ENCODE measurements at regions not wholly inside any gene's neighbourhood (a gene's known extent, or its start where the extent isn't known, plus 50 kb on each side); places are given as distances from the start of the nearest gene placed in this dataset.

GRCh38 chr1:187413405-187414169 lies 584.8 kb downstream of the PLA2G4A start:
- Histone ChIP-seq H3K9ac (ENCODE audit: low read depth, low read length) (no peak overlapping the region), H3K36me3 (ENCODE audit: insufficient read depth, low read length) (no peaks in the 10 kb centered on the region), H3K4me1 (ENCODE audit: insufficient read depth, low read length) (peaks cover 7% of the 10 kb centered on the region; the same call in 1 of the 2 replicates), H3K9me3 (ENCODE audit: control insufficient read depth, insufficient read depth, low read length) (no peaks in the 10 kb centered on the region)

- H3K36me3 ChIP-seq (ENCODE audit: insufficient read depth, low read length): no peaks in the 10 kb centered on the region
- no peak overlapping the region for H3K9ac ChIP-seq (ENCODE audit: low read depth, low read length)
- H3K9me3 ChIP-seq (ENCODE audit: control insufficient read depth, insufficient read depth, low read length): no peaks in the 10 kb centered on the region
- no peaks in the 10 kb centered on the region for H3K4me1 ChIP-seq (ENCODE audit: insufficient read depth, low read length)
Observed at GRCh38 chr1:187415065-187415464, 586.3 kb downstream of the PLA2G4A start.

GRCh38 chr1:187417520-187417919 lies 588.8 kb downstream of the PLA2G4A start:
- no peaks in the 10 kb centered on the region for H3K9me3 ChIP-seq (ENCODE audit: control insufficient read depth, insufficient read depth, low read length)
- no peaks in the 10 kb centered on the region for H3K4me1 ChIP-seq (ENCODE audit: insufficient read depth, low read length)
- H3K9ac ChIP-seq (ENCODE audit: low read depth, low read length): no peak overlapping the region
- H3K36me3 ChIP-seq (ENCODE audit: insufficient read depth, low read length): no peaks in the 10 kb centered on the region

- H3K9me3 ChIP-seq (ENCODE audit: control insufficient read depth, insufficient read depth, low read length): no peaks in the 10 kb centered on the region
- H3K9ac ChIP-seq (ENCODE audit: low read depth, low read length): no peak overlapping the region
- H3K4me1 ChIP-seq (ENCODE audit: insufficient read depth, low read length): no peaks in the 10 kb centered on the region
- no peaks in the 10 kb centered on the region for H3K36me3 ChIP-seq (ENCODE audit: insufficient read depth, low read length)
Observed at GRCh38 chr1:187433598-187433997, 604.8 kb downstream of the PLA2G4A start.

GRCh38 chr1:187442603-187443002 lies 613.9 kb downstream of the PLA2G4A start:
- Histone ChIP-seq H3K9me3 (ENCODE audit: control insufficient read depth, insufficient read depth, low read length) (no peaks in the 10 kb centered on the region), H3K4me1 (ENCODE audit: insufficient read depth, low read length) (peaks cover 6% of the 10 kb centered on the region; the same call in 1 of the 2 replicates), H3K9ac (ENCODE audit: low read depth, low read length) (no peak overlapping the region), H3K36me3 (ENCODE audit: insufficient read depth, low read length) (no peaks in the 10 kb centered on the region)

GRCh38 chr1:187443939-187444338 lies 615.2 kb downstream of the PLA2G4A start:
- H3K36me3 ChIP-seq (ENCODE audit: insufficient read depth, low read length): no peaks in the 10 kb centered on the region
- H3K9ac ChIP-seq (ENCODE audit: low read depth, low read length): no peak overlapping the region
- H3K9me3 ChIP-seq (ENCODE audit: control insufficient read depth, insufficient read depth, low read length): no peaks in the 10 kb centered on the region
- peaks cover 6% of the 10 kb centered on the region; the same call in 1 of the 2 replicates for H3K4me1 ChIP-seq (ENCODE audit: insufficient read depth, low read length)

- Histone ChIP-seq H3K9ac (ENCODE audit: low read depth, low read length) (no peak overlapping the region), H3K4me1 (ENCODE audit: insufficient read depth, low read length) (peaks cover 6% of the 10 kb centered on the region; the same call in 1 of the 2 replicates), H3K36me3 (ENCODE audit: insufficient read depth, low read length) (no peaks in the 10 kb centered on the region), H3K9me3 (ENCODE audit: control insufficient read depth, insufficient read depth, low read length) (no peaks in the 10 kb centered on the region)
Observed at GRCh38 chr1:187445066-187445465, 616.3 kb downstream of the PLA2G4A start.

- Histone ChIP-seq H3K9ac (ENCODE audit: low read depth, low read length) (no peak overlapping the region), H3K36me3 (ENCODE audit: insufficient read depth, low read length) (no peaks in the 10 kb centered on the region), H3K9me3 (ENCODE audit: control insufficient read depth, insufficient read depth, low read length) (no peaks in the 10 kb centered on the region), H3K4me1 (ENCODE audit: insufficient read depth, low read length) (no peaks in the 10 kb centered on the region)
Observed at GRCh38 chr1:187451238-187451637, 622.5 kb downstream of the PLA2G4A start.

GRCh38 chr1:187454010-187454409 lies 625.3 kb downstream of the PLA2G4A start:
- no peaks in the 10 kb centered on the region for H3K36me3 ChIP-seq (ENCODE audit: insufficient read depth, low read length)
- H3K4me1 ChIP-seq (ENCODE audit: insufficient read depth, low read length): no peaks in the 10 kb centered on the region
- H3K9ac ChIP-seq (ENCODE audit: low read depth, low read length): no peak overlapping the region
- no peaks in the 10 kb centered on the region for H3K9me3 ChIP-seq (ENCODE audit: control insufficient read depth, insufficient read depth, low read length)

- H3K9me3 ChIP-seq (ENCODE audit: control insufficient read depth, insufficient read depth, low read length): no peaks in the 10 kb centered on the region
Observed at GRCh38 chr1:187456446-187456845, 627.7 kb downstream of the PLA2G4A start.

GRCh38 chr1:187460093-187460492 lies 631.3 kb downstream of the PLA2G4A start:
- Histone ChIP-seq H3K36me3 (ENCODE audit: insufficient read depth, low read length) (no peaks in the 10 kb centered on the region), H3K9me3 (ENCODE audit: control insufficient read depth, insufficient read depth, low read length) (no peaks in the 10 kb centered on the region), H3K9ac (ENCODE audit: low read depth, low read length) (no peak overlapping the region), H3K4me1 (ENCODE audit: insufficient read depth, low read length) (peaks cover 6% of the 10 kb centered on the region; the same call in 1 of the 2 replicates)

More at GRCh38 chr1:187456446-187456845, 627.7 kb downstream of the PLA2G4A start:
- peaks cover 6% of the 10 kb centered on the region; the same call in 1 of the 2 replicates for H3K4me1 ChIP-seq (ENCODE audit: insufficient read depth, low read length)
- H3K36me3 ChIP-seq (ENCODE audit: insufficient read depth, low read length): no peaks in the 10 kb centered on the region
- H3K9ac ChIP-seq (ENCODE audit: low read depth, low read length): no peak overlapping the region

- H3K4me1 ChIP-seq (ENCODE audit: insufficient read depth, low read length): peaks cover 7% of the 10 kb centered on the region; the same call in 1 of the 2 replicates
- H3K36me3 ChIP-seq (ENCODE audit: insufficient read depth, low read length): no peaks in the 10 kb centered on the region
- H3K9ac ChIP-seq (ENCODE audit: low read depth, low read length): no peak overlapping the region
- no peaks in the 10 kb centered on the region; the same call in 1 of the 2 replicates for H3K9me3 ChIP-seq (ENCODE audit: control insufficient read depth, insufficient read depth, low read length)
Observed at GRCh38 chr1:187464320-187464719, 635.6 kb downstream of the PLA2G4A start.

GRCh38 chr1:187465441-187465840 lies 636.7 kb downstream of the PLA2G4A start:
- H3K4me1 ChIP-seq (ENCODE audit: insufficient read depth, low read length): peaks cover 10% of the 10 kb centered on the region; the same call in 1 of the 2 replicates
- H3K9me3 ChIP-seq (ENCODE audit: control insufficient read depth, insufficient read depth, low read length): no peaks in the 10 kb centered on the region; the same call in 1 of the 2 replicates
- H3K36me3 ChIP-seq (ENCODE audit: insufficient read depth, low read length): no peaks in the 10 kb centered on the region
- no peak overlapping the region for H3K9ac ChIP-seq (ENCODE audit: low read depth, low read length)

GRCh38 chr1:187469836-187470235 lies 641.1 kb downstream of the PLA2G4A start:
- peaks cover 19% of the 10 kb centered on the region; the same call in 1 of the 2 replicates for H3K4me1 ChIP-seq (ENCODE audit: insufficient read depth, low read length)
- H3K9ac ChIP-seq (ENCODE audit: low read depth, low read length): no peak overlapping the region
- H3K36me3 ChIP-seq (ENCODE audit: insufficient read depth, low read length): no peaks in the 10 kb centered on the region
- H3K9me3 ChIP-seq (ENCODE audit: control insufficient read depth, insufficient read depth, low read length): no peaks in the 10 kb centered on the region; the same call in 1 of the 2 replicates

- no peak overlapping the region for H3K9ac ChIP-seq (ENCODE audit: low read depth, low read length)
- no peaks in the 10 kb centered on the region; the same call in 1 of the 2 replicates for H3K9me3 ChIP-seq (ENCODE audit: control insufficient read depth, insufficient read depth, low read length)
- no peaks in the 10 kb centered on the region for H3K36me3 ChIP-seq (ENCODE audit: insufficient read depth, low read length)
- peaks cover 19% of the 10 kb centered on the region; the same call in 1 of the 2 replicates for H3K4me1 ChIP-seq (ENCODE audit: insufficient read depth, low read length)
Observed at GRCh38 chr1:187471555-187471954, 642.8 kb downstream of the PLA2G4A start.
